ENCODE measurements at regions not wholly inside any gene's neighbourhood (a gene's known extent, or its start where the extent isn't known, plus 50 kb on each side); places are given as distances from the start of the nearest gene placed in this dataset.
"Not testable (repeated sequence)": the region's sequence is repeated elsewhere in the genome, so short reads cannot be mapped to it uniquely, and the experiment has no call there.

DNA sequence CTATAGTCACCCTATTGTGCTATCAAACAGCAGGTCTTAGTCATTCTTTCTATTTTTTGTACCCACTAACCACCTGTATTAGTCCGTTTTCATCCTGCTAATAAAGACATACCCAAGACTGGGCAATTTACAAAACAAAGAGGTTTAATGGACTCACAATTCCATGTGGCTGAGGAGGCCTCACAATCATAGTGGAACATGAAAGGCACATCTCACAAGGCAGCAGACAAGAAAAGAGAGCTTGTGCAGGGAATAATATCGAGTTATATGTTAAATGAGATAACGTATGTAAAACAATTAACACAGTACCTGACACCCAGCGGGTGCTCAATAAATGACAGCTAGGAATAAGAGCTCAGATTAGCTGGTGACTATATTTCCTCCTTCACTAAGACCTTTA is 88.1 kb upstream of the WDR44 start:
- DNase-seq (ENCODE audit: low spot score): no peak

DNA sequence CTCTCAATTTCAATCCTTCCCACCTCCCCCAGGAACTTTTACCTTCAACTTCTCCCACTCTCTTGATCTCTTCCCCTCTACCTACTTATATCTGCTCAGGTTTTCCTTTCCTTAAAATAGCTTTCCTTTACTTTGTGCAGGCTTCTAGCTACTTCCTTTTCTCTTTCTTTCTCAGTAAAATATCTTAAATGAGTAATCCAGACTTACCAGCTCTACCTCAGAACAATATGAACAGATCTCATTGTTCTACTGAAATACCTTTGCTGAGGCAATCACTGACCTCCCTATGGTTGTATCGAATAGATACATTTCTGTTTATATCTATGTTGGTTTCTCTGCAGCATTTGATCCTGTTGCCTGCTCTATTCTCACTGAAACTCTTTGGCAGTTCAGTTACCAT is 86.7 kb upstream of the WDR44 start:
- DNase-seq (ENCODE audit: low spot score): no peak

DNA sequence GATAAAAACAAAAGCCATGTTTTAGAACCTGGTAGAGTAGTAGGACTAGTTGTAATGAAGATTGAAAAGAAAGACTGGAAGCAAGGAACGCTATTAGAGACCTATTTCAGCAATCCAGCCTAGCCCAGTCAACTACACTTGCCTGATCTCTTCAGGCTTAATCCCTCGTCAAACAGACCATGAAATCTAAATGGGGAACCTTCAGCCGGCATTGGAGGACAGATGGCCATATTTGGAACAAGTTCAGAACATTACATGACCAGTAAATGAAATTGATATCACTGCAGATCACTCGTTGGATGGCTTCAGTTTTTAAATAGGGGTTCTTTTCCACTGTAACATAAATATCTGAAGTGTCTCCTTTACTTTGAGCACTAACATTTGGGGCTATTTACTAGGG is 84.8 kb upstream of the WDR44 start:
- no peak for DNase-seq (ENCODE audit: low spot score)

DNA sequence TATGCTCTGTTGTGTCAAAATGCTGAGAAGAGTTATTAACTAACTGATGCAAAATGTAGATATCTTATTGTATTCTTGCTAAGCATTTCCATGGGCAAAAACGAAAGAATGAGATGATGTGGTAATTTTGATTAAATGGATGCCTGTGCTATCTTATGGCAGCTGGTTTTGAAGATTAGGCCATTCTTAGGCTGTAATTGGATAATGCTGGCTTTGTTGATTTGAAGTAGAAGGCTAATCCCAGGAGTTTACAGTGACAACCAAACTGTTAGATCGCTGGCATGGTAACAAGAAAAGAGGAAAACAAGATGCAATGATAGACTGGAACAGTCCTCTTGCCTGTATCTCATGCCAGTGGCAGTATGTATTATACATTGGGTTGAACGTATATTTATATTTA is 74.1 kb upstream of the WDR44 start:
- peak; percentile 28 for DNase-seq (ENCODE audit: low spot score)

DNA sequence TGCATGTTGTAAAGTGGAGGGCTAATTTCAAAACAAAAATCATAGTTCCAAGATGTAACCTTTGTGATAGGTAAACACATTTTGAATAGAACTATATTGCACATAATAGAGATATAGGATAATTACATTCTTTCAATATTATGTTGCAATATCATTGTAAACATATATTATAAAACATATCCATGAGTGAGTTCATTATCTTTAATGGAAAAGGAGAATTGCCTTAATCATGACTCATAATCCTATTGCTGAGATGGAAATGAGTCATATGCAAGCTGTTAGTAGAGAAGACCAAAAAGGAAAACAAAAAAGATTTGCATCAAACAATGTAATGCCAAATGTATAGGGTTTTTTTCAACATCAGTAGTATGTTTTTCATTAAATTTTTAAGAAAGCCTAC is 73.7 kb upstream of the WDR44 start:
- DNase-seq (ENCODE audit: low spot score): peak; percentile 23

DNA sequence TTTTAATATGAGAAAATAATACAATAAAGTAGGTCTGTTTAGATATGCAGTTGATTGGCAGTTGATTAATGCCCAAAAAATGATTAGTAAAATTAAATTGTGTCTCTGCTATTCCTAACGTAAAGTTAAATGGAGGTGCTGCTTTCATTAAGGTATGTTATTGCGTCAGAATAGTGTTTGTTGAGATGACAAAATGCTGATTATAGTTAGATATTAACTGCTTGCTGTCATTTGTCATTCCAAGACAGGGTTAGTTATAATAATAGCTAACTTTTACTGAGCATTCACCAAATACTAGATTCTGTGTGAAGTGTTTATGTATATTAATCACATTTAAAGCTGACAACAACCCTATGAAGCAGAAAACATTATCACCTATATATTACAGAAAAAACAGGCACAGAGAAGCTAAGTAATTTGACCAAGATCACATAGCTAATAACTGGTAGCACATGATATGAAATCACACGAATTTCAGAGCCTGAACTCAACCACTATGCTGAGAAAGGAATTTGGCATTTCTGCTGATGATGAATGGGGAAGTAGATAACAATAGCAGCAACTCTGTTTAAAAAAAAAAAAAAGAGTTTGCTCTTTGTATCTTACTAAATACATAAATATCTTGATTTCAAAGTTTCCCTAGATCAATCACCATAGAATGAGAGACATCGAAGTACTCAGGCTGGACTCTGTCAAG is 59.7 kb upstream of the WDR44 start:
- no peak for DNase-seq (ENCODE audit: low spot score)

DNA sequence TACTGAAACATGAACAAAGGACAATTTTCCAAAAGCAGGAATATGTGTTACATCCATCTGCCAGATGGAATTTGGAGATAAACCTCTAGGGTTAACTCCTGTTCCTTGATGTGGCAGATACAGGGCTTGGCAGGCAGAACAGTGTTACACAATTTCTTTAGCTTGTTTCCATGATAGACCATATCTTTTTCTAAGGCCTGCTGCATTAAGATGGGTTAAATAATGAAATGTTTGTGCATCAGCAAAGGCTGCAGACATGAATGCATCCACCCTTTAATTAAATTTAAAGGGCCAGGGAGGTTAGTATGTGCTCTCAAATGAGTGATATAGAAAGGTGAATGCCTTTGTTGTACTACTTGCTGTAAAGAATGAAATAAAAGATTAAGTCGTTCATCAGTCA is 50.1 kb upstream of the WDR44 start:
- not testable (repeated sequence) for DNase-seq (ENCODE audit: low spot score)

All from COLO829 (cell line).